Activated B cell treated with CpG ODN at 0.5 μM for 24 hours (primary cell): ENCODE measurements at regions not wholly inside any gene's neighbourhood (a gene's known extent, or its start where the extent isn't known, plus 50 kb on each side); places are given as distances from the start of the nearest gene placed in this dataset.

Experiments
- ATAC-seq: fragments of 200-7000 bp; cut with Tn5 transposase; one replicate; pipeline ENCODE4 v1.10.0; 2021; ENCODE audit warnings: low read depth, mild to moderate bottlenecking, moderate library complexity
- CTCF ChIA-PET: fragments of 350-600 bp; sonication (Branson Sonifier 250); formaldehyde crosslinking; loops from one replicate; lab custom pipeline; 2021; ENCODE audit warnings: antibody characterized with exemption; lab: Charles Lee
- POLR2A ChIA-PET: fragments of 350-600 bp; sonication (Branson Sonifier 250); formaldehyde crosslinking; loops from one replicate; lab custom pipeline; 2021; ENCODE audit warnings: antibody characterized with exemption; lab: Charles Lee
- DNase-seq: peaks from one replicate; pipeline ENCODE4 v3.0.0; 2022
- H3K27ac Mint-ChIP-seq: one replicate; pipeline ENCODE4 v1.8.0; 2020; ENCODE audit warnings: mixed read lengths
- H3K27me3 Mint-ChIP-seq: one replicate; pipeline ENCODE4 v1.8.0; 2021; ENCODE audit warnings: mixed read lengths
- H3K36me3 Mint-ChIP-seq: one replicate; pipeline ENCODE4 v1.8.0; 2021; ENCODE audit warnings: low read depth, mixed read lengths
- H3K4me1 Mint-ChIP-seq: one replicate; pipeline ENCODE4 v1.8.0; 2021; ENCODE audit warnings: mixed read lengths
- H3K4me3 Mint-ChIP-seq: one replicate; pipeline ENCODE4 v1.8.0; 2020; ENCODE audit warnings: mild to moderate bottlenecking, mixed read lengths
- H3K9me3 Mint-ChIP-seq: one replicate; pipeline ENCODE4 v1.8.0; 2020; ENCODE audit warnings: mixed read lengths
- CTCF ChIP-seq: fragments of 200-600 bp; IDR thresholded peaks from one replicate; pipeline ENCODE4 v1.8.0; 2022; ENCODE audit warnings: antibody characterized with exemption, mild to moderate bottlenecking
- intact Hi-C: fragments of 100-400 bp; cut with micrococcal nuclease; formaldehyde crosslinking; loops from one replicate; pipeline ENCODE4 v1.15.1; 2024

GRCh38 chr13:62130062-62130970 lies 714.7 kb upstream of the PCDH20 start:
- DNase-seq (no peak), ATAC-seq (no peak)
- H3K4me3 Mint-ChIP-seq: no peak overlapping the region
- peaks cover 5% of the 10 kb centered on the region for H3K9me3 Mint-ChIP-seq
- intact Hi-C loops: no loop called here
- H3K4me1 Mint-ChIP-seq: no peaks in the 10 kb centered on the region
- no peak overlapping the region for H3K27ac Mint-ChIP-seq
- ChIA-PET POLR2A (no interaction called here), CTCF (no interaction called here)
- H3K36me3 Mint-ChIP-seq: no peaks in the 10 kb centered on the region
- TF ChIP-seq CTCF: no peak
- H3K27me3 Mint-ChIP-seq: no peaks in the 10 kb centered on the region

GRCh38 chr13:62129000-62129551 lies 713.4 kb upstream of the PCDH20 start:
- ATAC-seq (no peak), DNase-seq (no peak)
- intact Hi-C loops: no loop called here
- Mint-ChIP-seq H3K9me3 (peaks cover 5% of the 10 kb centered on the region), H3K4me3 (no peak overlapping the region), H3K27me3 (no peaks in the 10 kb centered on the region), H3K4me1 (no peaks in the 10 kb centered on the region), H3K27ac (no peak overlapping the region), H3K36me3 (no peaks in the 10 kb centered on the region)
- ChIA-PET CTCF (no interaction called here), POLR2A (no interaction called here)
- TF ChIP-seq CTCF: no peak

- ATAC-seq (no peak), DNase-seq (no peak)
- H3K36me3 Mint-ChIP-seq: no peaks in the 10 kb centered on the region
- ChIA-PET POLR2A (no interaction called here), CTCF (no interaction called here)
- H3K27ac Mint-ChIP-seq: no peak overlapping the region
- H3K4me1 Mint-ChIP-seq: no peaks in the 10 kb centered on the region
- intact Hi-C loops: no loop called here
- no peak for TF ChIP-seq CTCF
- no peaks in the 10 kb centered on the region for H3K9me3 Mint-ChIP-seq
- H3K27me3 Mint-ChIP-seq: no peaks in the 10 kb centered on the region
- H3K4me3 Mint-ChIP-seq: no peak overlapping the region
Measured at GRCh38 chr13:62126400-62126799, 710.8 kb upstream of the PCDH20 start.

GRCh38 chr13:62125451-62125850 lies 709.8 kb upstream of the PCDH20 start:
- Mint-ChIP-seq H3K36me3 (no peaks in the 10 kb centered on the region), H3K4me1 (no peaks in the 10 kb centered on the region), H3K4me3 (no peak overlapping the region), H3K9me3 (no peaks in the 10 kb centered on the region), H3K27ac (no peak overlapping the region), H3K27me3 (no peaks in the 10 kb centered on the region)
- ChIA-PET POLR2A (no interaction called here), CTCF (no interaction called here)
- ATAC-seq (no peak), DNase-seq (no peak)
- no peak for TF ChIP-seq CTCF
- intact Hi-C loops: no loop called here

- H3K4me1 Mint-ChIP-seq: no peaks in the 10 kb centered on the region
- TF ChIP-seq CTCF: no peak
- no peak overlapping the region for H3K27ac Mint-ChIP-seq
- intact Hi-C loops: no loop called here
- POLR2A ChIA-PET: no interaction called here
- ATAC-seq (no peak), DNase-seq (no peak)
- no peak overlapping the region for H3K4me3 Mint-ChIP-seq
- CTCF ChIA-PET: no interaction called here
- H3K27me3 Mint-ChIP-seq: no peaks in the 10 kb centered on the region
- H3K9me3 Mint-ChIP-seq: no peaks in the 10 kb centered on the region
- H3K36me3 Mint-ChIP-seq: no peaks in the 10 kb centered on the region
Measured at GRCh38 chr13:62123409-62123808, 707.8 kb upstream of the PCDH20 start.
